PFSK-1 (cell line): ENCODE measurements at regions not wholly inside any gene's neighbourhood (a gene's known extent, or its start where the extent isn't known, plus 50 kb on each side); places are given as distances from the start of the nearest gene placed in this dataset.

Experiments
- POLR2AphosphoS5 ChIP-seq: IDR thresholded peaks from 2 replicates; pipeline ENCODE4 v1.6.1; 2012; ENCODE audit warnings: low read depth, mild to moderate bottlenecking, control low read depth, low read length, moderate library complexity
- TAF1 ChIP-seq: IDR thresholded peaks from 2 replicates; pipeline ENCODE4 v1.6.1; 2012; ENCODE audit warnings: low read length, control low read depth, borderline replicate concordance; ENCODE audit not compliant: insufficient read depth

DNA sequence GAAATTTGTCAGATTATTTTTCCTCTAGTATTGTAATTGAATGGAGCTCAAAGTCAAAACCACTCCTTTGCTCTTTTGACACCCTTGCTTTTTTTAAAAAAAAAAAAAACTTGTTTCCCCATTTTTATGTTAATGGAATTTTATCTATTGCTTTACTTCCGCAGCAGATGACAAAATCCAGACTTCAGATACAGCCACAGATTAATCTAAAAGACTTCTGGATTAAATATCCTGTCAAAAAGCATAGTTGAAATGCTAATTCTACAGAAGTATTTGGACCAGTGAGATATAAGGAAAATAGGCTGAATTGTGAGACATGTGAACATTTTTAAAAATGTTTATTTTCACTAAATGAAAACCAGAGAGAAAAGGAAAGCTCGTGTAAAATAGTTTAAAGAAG lies 341.4 kb downstream of the BMP2 start:
- TF ChIP-seq TAF1: no peak
- TF ChIP-seq POLR2AphosphoS5: no peak
